NCI-H524 treated with DMSO at 0.1 percent for 48 hours (cell line): ENCODE measurements at regions not wholly inside any gene's neighbourhood (a gene's known extent, or its start where the extent isn't known, plus 50 kb on each side); places are given as distances from the start of the nearest gene placed in this dataset.
"Not testable (repeated sequence)": the region's sequence is repeated elsewhere in the genome, so short reads cannot be mapped to it uniquely, and the experiment has no call there.

Experiments used
- DNase-seq: peaks from one replicate; lab custom pipeline; 2025; lab: John Stamatoyannopoulos, UW

DNA sequence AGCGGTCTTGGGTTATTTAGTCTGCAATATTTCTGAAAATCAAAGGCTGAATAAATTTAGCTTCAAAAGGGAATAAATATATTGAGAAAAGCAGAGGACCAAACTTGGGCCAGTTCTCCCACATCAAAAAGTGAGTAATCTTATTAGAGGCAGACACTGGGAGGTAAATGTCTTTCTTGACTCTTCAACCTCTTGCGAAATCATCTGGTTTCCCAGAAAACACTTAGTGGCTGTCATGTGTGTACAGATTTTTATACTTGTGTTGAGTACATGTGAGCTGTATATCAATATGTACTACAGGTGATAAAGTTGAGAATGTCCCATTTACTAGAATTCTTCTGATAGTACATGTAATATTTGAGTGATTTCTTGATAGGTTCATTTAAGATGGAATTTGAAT, 454.9 kb downstream of the PRR16 start:
- no peak for DNase-seq

DNA sequence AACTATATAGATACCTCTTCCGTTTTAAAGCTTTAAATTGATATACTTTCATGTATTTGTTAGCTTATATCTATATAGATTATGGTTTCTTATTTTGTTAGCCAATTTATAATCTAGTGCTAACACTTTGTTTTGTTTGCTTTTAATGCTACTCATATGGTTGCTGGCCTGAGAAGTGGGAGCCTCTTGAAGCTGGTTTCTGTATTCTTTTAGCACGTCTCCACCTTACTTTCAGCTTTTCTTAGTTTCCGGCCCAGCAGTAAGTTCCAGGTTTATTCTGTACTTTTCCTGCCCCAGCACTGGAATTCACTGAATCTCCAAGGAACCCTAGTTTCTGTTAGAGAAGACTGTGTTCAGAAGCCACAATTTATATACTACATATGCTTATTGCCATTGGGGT, 458.9 kb downstream of the PRR16 start:
- no peak for DNase-seq

DNA sequence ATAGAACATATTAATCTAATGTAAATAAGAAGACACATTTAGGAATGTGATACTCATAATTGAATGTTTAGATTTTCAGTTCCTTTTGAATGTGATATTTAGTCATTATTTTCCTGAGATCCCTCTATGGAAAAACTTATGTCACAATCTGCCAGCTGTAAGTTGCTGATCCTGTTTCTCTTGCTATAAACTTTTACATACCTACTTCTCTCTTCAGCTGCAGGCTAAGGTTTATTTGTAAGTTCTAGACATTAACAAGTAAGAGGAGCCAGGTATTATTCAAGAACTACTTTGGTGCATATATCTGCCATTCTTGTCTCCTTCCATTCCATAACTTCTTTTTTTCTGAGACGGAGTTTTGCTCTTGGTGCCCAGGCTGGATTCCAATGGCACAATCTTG, 462.4 kb downstream of the PRR16 start:
- no peak for DNase-seq

DNA sequence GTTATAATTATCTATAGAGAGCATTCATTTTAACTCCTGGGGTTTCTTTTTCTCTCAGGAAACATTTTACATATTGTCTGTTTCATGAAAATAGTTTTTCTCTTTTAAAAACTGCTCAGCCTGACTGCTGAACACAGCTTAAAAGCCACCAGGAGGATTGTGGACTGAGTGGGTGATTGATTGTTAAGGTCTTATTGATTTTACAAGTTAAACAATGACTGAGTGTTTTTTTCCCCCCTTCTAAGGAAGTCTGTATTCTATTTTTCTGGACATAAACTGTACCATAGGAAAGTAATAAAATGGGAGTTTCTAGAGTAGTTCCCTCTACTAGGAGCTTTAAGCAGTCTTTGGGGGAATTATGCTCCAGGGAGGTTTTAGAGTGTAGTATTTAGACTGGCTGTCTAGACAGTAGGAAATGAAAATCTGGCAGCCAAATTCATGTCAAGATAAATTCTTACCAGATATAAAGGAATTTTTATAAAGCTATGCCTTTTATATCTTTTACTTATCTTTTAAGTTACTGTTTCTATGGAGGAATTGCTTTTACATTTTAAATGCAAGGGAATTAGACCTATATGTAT, 463.9 kb downstream of the PRR16 start:
- no peak for DNase-seq

DNA sequence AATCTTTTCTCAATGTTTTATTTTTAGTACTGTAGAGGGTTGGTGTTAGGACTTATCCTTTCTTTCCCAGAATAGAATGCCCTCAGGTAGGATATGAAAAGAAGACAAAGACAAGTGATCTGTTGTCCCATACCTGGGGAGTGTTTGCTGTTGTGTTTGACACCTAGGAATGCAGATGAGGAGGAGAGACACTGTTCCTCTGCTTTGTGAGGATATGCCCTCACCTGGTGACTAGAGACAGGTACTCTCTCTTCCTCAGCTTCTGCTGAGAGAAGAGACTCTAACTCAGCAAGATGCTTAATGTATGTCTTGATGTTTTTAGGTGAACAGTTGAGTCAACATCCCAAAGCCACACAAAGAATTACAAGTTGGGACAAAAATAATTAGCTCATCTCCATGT, 468.4 kb downstream of the PRR16 start:
- no peak for DNase-seq

DNA sequence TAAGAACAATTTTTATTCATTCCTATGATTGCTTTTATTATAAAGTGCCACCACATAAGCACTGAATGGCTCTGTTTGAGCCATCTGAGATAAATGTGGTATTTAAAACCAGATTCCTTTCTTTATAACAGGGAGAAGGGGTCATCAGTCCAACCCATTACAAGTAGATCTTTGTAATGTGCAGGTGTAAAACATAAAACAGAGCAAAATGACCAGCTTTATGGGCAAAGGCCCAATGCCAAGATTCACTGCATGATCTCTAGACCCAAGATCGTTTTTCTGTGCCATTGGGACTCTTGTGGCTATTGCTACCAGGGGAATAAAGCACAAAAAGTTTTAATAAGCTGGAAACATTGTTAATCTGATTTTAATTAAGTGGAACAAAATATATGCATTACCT, 469.9 kb downstream of the PRR16 start:
- DNase-seq, result no peak

DNA sequence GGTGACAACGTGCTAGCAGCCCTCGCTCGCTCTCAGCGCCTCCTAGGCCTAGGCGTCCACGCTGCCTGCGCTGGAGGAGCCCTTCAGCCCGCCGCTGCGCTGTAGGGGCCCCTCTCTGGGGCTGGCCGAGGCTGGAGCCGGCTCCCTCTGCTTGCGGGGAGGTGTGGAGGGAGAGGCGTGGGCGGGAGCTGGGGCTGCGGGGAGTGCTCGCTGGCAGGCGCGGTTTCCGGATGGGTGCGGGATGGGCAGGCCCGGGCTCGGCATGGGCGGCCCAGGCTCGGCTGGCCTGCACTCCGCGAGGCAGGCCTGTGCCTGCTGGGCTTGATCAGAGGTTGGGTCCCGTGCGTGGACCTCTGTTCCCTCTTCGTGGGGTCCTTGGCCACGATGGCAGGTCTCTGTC, 472.6 kb downstream of the PRR16 start:
- no peak for DNase-seq

DNA sequence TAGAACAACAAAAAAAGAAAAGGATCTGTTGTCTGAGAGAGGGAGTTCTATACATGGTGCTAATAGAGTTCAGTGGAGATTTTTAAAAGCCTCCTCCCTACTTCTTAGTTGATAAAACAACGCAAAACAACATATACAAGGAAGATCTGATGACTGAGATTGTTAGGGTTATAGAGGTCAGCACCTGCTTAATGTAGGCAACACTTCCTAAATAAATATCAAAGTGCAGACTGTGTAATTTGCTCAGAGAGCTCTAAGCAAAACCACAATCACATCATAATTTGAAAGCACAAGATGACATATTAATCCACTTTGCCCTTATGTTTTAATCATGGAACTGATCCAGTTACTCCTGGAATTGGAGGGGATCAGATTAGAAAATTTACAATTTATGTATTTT, 474.5 kb downstream of the PRR16 start:
- no peak for DNase-seq

DNA sequence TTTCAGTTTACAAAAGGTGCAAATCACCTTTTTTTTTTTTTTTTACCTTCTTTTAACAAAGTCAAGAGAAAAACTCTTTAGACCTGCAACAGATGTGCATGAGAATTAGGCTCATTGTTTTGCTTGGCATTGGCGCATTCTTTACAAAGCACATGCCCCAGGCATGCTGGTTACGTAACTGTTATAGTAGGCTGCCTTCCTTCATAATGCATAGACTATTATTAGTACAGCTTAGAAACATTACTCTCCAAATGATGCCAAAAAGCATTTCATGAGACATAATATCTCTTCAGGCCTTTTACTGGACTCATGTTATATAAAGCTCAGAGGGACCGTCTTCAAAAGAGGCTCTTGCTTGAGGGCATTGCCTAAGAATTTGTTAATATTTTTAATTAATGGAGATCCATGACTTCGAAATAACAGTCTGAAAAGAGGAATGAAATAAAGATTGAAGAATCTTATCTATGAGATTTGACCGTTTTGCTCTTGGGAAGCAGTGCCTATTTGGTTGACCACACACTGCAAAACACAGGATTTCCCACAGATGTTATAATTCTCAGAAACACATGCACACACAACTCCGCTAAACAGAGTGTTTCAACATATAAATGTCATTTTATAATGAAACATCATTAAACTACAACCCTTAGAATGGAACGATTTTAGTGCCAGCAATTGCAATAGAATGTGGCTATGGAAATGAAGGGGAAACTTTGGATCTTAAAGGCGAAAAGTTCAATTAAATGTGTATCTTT, 478.7 kb downstream of the PRR16 start:
- DNase-seq, result no peak

DNA sequence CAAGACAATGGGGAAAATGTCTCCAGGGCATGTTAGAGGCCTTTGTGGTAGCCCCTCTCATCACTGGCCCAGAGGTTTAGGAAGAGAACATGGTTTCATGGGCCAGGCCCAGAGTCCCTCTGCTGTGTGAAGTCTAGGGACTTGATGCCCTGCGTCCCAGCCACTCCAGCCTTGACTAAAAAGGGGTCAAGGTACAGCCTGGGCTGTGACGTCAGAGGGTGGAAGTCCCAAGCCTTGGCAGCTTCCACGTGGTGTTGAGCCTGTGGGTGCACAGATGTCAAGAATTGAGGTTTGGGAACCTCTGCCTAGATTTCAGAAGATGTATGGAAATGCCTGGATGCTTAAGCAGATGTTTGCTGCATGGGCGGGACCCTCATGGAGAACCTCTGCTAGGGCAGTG, 485.5 kb downstream of the PRR16 start:
- DNase-seq, result not testable (repeated sequence)

DNA sequence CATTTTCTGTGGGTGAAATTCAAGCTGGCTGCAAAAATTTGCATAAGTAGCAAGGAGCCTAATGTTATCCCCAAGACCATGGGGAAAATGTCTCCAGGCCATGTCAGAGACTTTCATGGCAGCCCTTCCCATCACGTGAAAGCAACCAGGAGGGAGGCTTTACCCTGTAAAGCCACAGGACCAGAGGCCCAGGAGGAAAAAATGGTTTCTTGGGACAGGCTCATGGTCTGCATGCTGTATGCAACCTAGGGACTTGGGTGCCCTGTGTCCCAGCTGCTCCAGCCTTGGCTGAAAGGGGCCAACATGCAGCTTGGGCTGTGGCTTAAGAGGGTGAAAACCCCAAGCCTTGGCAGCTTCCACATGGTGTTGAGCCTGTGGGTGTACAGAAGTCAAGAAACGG, 489.3 kb downstream of the PRR16 start:
- not testable (repeated sequence) for DNase-seq

DNA sequence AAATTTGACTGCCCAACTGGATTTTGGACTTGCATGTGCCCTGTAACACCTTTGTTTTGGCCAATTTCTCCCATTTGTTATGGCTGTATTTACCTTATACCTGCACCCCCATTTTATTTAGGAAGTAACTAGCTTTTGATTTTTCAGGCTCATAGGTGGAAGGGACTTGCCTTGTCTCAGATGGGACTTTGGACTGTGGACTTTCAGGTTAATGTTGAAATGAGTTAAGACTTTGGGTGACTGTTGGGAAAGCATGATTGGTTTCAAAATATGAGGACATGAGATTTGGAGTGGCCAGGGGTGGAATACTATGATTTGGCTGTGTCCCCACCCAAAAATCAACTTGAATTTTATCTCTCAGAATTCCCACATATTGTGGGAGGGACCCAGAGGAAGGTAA, 490.2 kb downstream of the PRR16 start:
- DNase-seq, result no peak

DNA sequence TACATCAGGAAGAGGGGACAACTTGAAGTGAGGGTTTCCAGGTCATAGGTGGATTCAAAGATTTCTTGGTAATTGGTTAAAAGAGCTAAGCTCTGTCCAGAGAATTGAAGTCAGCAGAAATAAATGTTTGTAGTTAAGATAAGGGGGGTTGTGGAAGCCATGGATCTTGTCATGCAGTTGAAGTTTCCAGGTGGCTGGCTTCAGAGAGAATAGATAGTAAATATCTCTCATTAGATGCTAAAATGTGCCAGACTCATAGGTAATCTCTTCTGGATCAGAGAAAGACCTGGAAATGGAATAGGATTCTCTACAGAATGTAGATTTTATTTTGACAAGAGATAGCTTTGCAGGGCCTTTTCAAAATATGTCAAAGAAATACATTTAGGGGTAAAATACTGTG, 491.7 kb downstream of the PRR16 start:
- DNase-seq, result no peak

DNA sequence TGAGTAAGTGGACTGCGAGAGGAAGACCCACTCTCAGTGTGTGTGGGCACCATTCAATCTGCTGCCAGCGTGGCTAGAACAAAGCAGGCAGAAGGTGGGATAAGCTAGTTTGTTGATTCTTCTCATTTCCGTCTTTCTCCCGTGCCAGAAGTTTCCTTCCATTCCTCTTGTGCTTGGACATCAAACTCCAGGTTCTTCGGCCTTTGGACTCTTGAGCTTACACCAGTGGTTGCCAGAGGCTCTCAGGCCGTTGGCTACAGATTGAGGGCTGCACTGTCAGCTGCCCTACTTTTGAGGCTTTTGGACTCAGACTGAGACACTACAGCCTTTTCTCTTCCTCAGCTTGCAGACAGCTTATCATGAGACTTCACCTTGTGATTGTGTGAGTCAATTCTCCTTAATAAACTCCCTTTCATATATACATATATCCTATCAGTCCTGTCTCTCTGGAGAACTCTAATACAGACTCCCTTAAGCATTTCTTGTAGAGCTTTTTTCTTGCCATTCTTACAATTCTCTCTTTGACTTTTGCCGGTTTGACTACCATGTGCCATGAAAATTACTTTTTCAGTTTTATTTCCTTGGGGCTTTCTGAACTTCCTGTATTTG, 494.9 kb downstream of the PRR16 start:
- DNase-seq, result no peak

DNA sequence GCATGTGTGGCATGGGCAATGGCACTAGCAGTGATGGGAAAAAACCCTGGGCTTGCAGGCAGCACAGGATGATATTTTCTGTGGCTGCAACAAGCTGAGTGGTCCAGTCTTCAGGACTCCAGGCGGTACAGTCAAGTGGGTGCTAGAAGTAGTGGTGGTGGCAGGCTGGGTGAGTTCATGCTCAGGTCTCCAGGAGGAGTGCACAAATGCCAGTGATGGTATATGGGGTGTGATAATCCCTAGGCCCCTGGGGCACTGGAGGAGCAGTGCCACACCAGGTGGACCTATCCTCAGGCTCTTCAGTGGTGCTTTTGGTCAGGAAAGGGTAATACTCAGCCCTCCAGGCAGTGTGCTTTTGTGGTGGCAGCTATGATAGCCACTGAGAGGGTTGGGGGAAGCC, 496.4 kb downstream of the PRR16 start:
- no peak for DNase-seq

DNA sequence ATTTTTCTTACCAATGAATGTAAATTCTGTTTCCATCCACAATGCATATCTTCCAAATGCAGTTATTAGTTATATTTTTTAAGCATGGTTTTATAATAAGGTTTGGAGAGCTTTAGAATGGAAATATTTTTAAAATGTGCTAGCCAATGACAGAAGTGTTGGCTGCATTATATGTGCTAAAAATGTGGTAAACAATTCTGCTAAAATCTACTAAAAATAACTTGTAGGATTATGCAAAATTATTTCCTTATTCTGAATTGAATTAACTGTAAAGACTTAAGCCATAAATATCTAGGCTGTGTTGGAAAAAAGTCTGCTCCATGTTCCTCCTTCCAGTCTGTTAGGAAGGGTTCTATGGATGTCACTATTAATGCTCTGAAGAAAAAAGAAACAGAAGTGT, 503.3 kb downstream of the PRR16 start:
- no peak for DNase-seq

DNA sequence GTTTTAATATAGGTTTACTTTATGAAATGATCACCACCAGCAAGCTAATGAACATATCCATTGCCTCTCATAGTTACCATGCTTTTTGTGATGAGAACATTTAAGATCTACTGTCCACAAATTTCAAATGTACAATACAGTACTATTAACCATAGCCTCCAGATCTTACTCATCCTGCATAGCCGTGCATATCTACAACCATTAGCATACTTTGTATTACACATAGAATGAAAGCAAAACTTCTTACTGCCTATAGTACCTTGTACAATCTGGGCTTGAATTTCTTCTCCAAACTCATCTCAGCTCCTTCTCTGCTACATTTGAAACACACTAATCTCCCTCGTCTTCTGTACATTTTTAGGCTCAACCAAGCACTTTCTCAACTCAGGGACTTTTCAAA, 510.6 kb downstream of the PRR16 start:
- no peak for DNase-seq

DNA sequence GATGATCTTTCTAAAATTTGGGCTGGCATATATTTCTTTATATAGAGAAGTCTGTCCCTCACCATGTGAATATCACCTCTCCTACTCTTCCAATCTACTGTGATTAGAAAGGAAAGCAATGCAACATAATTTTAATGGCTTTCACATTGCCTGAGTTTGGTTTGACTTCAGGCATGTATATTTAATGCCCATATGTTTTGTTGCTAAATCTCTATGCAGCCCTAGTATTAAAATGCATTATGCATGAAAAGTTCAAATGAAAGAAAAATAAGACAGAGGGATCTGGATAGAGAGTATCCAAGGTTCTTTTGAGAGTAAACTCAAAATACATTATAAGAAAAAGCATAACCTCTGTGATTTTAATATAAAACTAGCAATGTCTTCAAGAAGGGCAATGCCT, 518.3 kb downstream of the PRR16 start:
- no peak for DNase-seq

DNA sequence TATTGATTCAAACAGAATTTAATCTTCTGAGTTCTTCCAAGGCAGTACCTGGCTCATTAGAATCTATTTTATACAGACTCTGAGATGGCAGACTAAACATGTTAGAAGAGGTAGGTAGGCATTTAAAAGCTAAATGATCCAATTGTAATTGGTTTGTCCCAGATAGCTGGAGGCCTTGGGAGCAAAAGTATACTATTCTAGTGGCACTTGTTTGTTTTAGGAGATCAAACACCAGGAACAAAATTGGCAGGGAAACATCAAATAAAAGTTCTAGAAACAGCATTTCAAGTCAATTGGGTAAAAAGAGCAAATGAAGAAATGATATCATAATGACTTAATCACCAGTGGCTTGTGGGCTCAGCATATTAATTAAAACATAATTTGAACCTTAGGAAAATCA, 521.4 kb downstream of the PRR16 start:
- DNase-seq, result no peak

DNA sequence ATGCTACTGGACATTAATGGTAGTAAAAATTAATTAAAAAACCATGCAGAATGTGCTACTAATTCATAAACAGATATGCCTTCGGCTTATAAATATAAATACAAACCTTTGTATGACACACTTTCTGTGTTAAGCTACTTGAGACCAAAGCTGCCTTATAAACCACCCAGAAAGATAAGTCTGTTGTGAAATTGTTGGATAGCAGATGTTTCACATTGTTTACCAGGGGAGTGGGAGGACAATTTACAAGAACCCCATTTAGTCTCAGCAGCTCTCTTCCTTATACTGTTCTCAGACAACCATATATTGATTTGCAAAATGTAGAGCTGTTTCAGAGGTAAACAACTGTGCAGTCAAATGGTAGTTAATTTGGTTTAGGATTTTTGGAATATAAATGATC, 524.4 kb downstream of the PRR16 start:
- no peak for DNase-seq

DNA sequence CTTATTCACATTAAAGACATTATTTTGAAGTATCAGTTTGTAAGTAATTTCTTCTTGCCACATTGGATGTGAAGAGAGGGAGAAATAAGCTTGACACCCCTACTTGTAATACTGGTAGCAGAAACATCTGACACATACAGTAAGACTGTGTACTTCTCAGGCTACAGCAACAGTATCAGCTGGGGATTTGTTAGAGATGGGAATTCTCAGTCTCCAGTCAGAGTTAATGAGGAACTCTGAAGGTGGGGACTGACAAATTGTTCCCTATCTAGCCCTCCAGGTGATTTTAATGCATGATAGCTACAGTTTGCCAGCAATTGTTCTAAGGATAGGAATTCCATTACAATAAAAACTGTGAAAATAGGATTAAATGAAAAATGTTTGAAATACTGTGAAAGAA, 524.8 kb downstream of the PRR16 start:
- DNase-seq, result no peak

DNA sequence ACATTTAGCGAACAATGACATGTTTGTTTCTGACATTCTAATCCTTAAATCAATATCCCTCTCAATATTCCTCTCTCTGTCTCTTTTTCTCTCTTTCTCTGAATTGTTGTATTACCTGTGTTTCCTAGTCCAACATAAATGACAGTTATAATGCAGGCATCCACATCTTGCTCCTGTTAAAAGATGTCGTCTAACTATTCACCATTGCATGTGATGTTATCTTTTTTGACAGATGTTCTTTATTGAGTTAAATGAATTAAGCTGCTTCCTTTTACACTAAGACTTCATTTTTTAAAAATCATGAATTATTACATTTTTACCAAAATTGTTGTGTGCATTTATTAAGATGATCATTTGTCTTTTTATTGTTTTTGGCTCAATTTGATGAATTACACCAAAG, 527.5 kb downstream of the PRR16 start:
- DNase-seq, result no peak

DNA sequence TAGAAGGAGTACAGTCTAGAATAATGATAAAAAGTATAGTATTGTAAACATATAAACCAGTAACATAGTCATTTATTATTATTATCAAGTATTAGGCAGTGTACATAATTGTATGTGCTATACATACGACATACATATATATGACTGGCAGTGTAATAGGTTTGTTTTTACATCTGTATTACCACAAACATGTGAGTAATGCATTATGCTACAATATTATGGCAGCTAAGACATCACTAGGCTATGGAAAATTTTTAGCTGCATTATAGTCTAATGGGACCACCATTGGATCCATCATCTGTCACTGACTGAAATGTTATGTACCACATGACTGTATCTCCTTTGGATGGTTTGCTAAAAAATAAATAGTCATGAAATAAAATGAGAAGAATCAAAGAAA, 530.0 kb downstream of the PRR16 start:
- no peak for DNase-seq

DNA sequence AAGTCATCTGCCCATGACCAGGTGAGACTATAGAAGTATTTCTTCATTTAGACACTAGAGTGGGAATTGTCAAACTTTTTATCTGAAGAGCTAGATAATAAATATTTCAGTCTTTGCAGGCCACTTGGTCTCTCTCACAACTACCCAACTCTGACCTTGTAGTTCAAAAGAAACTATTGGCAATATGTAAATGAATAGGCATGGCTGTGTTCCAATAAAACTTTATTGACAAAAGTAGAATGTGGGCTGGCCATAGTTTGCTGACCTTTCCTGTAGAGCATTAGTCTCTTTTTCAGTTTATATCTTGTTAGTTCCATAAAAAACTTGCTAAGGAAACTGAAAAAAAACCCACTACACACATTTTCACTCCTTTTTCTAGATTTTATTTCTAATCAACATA, 535.5 kb downstream of the PRR16 start:
- DNase-seq, result no peak
